H1 (cell line): ENCODE measurements at regions not wholly inside any gene's neighbourhood (a gene's known extent, or its start where the extent isn't known, plus 50 kb on each side); places are given as distances from the start of the nearest gene placed in this dataset.

Experiments used
- CEBPB ChIP-seq: IDR thresholded peaks from 2 replicates; pipeline ENCODE4 v1.6.1; 2012; ENCODE audit warnings: low read depth, low read length
- CHD2 ChIP-seq: IDR thresholded peaks from 2 replicates; pipeline ENCODE4 v1.6.1; 2012; ENCODE audit warnings: low read length, improper control_type of control experiment
- CTBP2 ChIP-seq: IDR thresholded peaks from 2 replicates; pipeline ENCODE4 v1.7.0; 2011; ENCODE audit warnings: borderline replicate concordance, mild to moderate bottlenecking, moderate library complexity, mixed read lengths, low read length; ENCODE audit not compliant: insufficient read depth, insufficient read length
- HDAC2 ChIP-seq, 2 experiments: fragments of 300-600 bp in 1 of 2; sonication (generic) in 1 of 2; IDR thresholded peaks; 2 replicates each; pipeline ENCODE4 v1.6.1; 2011 to 2012; ENCODE audit warnings: low read depth in 2 of 2, low read length in 2 of 2, mild to moderate bottlenecking in 2 of 2, moderate library complexity in 2 of 2, borderline replicate concordance in 1 of 2, inconsistent platforms in 1 of 2
- JUND ChIP-seq: IDR thresholded peaks from 2 replicates; pipeline ENCODE4 v1.6.1; 2011; ENCODE audit warnings: mild to moderate bottlenecking, improper control_type of control experiment, low read length
- NRF1 ChIP-seq: IDR thresholded peaks from 2 replicates; pipeline ENCODE4 v1.6.1; 2011; ENCODE audit warnings: mild to moderate bottlenecking, low read depth, low read length, improper control_type of control experiment

DNA sequence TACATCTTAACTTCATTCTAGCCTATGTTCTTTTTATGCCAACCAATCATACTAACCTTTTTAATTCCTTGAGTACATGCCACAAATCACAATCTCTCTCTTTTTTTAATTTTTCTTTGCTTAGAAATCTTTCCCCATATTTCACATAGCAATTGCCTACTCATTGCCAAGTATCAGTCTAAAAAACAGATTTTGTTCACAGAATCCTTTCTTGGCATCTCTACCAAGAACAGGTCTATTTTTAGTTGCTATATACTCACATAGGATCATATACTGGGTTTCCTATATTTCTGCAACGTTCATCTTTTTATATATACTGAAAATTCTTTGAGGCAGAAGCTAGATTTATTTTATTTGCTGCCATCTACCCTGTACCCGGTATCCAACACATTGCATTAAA, 292.1 kb downstream of the GASK1B start (continued):
- TF ChIP-seq JUND, result no peak
- no peak for TF ChIP-seq CTBP2
- TF ChIP-seq CEBPB, result no peak
- TF ChIP-seq CHD2, result no peak
- TF ChIP-seq HDAC2 (IDR thresholded peaks at IDR 0.05; ENCODE audit: borderline replicate concordance in 1 of 2, low read depth in 2 of 2, low read length in 2 of 2), result no peak
- TF ChIP-seq NRF1, result no peak
- TF ChIP-seq, all 59 proteins: peak for 0
